PC-9 (cell line): ENCODE measurements at regions not wholly inside any gene's neighbourhood (a gene's known extent, or its start where the extent isn't known, plus 50 kb on each side); places are given as distances from the start of the nearest gene placed in this dataset.
A peak's percentile ranks its signal among the peaks of the same experiment; 100 is the strongest.

Experiments
- BruUV-seq: library from RNA; stranded (reverse); fragments of 400-500 nt; replicated peaks from 2 replicates; lab custom pipeline; 2021; lab: Mats Ljungman, UMichigan
- CTCF ChIA-PET: fragments of 300-600 bp; sonication (Branson Sonifier 250); formaldehyde crosslinking; loops from one replicate; lab custom pipeline; 2022; ENCODE audit warnings: antibody characterized with exemption; lab: Charles Lee
- POLR2A ChIA-PET: fragments of 300-600 bp; sonication (Branson Sonifier 250); formaldehyde crosslinking; loops from one replicate; lab custom pipeline; 2022; ENCODE audit warnings: antibody characterized with exemption; ENCODE audit not compliant: unreplicated experiment; lab: Charles Lee
- DNase-seq, 2 experiments: peaks; one replicate each; pipeline versions ENCODE4 v3.0.0 to v3.0.0-alpha.2; 2015 to 2022; ENCODE audit warnings: mixed read lengths in 1 of 2
- H2AFZ ChIP-seq: fragments of 200-600 bp; sonication (generic); 2 replicates; pipeline ENCODE4 v1.8.1; 2017; ENCODE audit warnings: antibody characterized with exemption
- H3F3A ChIP-seq: fragments of 200-600 bp; sonication (generic); 2 replicates; pipeline ENCODE4 v1.8.1; 2017; ENCODE audit warnings: antibody characterized with exemption, mild to moderate bottlenecking, low read depth; ENCODE audit not compliant: insufficient read depth
- H3K27ac ChIP-seq: fragments of 200-600 bp; sonication (generic); 2 replicates; pipeline ENCODE4 v1.6.1; 2016; ENCODE audit warnings: mixed run types
- H3K27me3 ChIP-seq: fragments of 200-600 bp; sonication (generic); 2 replicates; pipeline ENCODE4 v1.6.1; 2016; ENCODE audit warnings: low read depth, mixed run types; ENCODE audit not compliant: insufficient read depth
- H3K36me3 ChIP-seq: fragments of 200-600 bp; sonication (generic); 2 replicates; pipeline ENCODE4 v1.6.1; 2016; ENCODE audit warnings: low read depth, mixed run types
- H3K4me1 ChIP-seq: fragments of 200-600 bp; sonication (generic); replicated peaks from 2 replicates; pipeline ENCODE4 v1.6.1; 2016; ENCODE audit warnings: mixed run types; ENCODE audit not compliant: insufficient read depth
- H3K4me2 ChIP-seq: fragments of 200-600 bp; sonication (generic); 2 replicates; pipeline ENCODE4 v1.6.1; 2017; ENCODE audit warnings: mixed run types
- H3K4me3 ChIP-seq: fragments of 200-600 bp; sonication (generic); 2 replicates; pipeline ENCODE4 v1.6.1; 2016; ENCODE audit warnings: mixed run types
- H3K79me2 ChIP-seq: fragments of 200-600 bp; sonication (generic); 2 replicates; pipeline ENCODE4 v1.6.1; 2017; ENCODE audit warnings: low read depth, mixed run types
- H3K9me2 ChIP-seq: fragments of 200-600 bp; sonication (generic); 2 replicates; pipeline ENCODE4 v1.8.1; 2017; ENCODE audit warnings: mild to moderate bottlenecking; ENCODE audit not compliant: insufficient read depth
- H3K9me3 ChIP-seq: fragments of 200-600 bp; sonication (generic); 2 replicates; pipeline ENCODE4 v1.8.1; 2016; ENCODE audit warnings: low read depth; ENCODE audit not compliant: insufficient read depth
- H4K20me1 ChIP-seq: fragments of 200-600 bp; sonication (generic); 2 replicates; pipeline ENCODE4 v1.8.1; 2017; ENCODE audit not compliant: insufficient read depth
- EZH2 ChIP-seq: fragments of 200-600 bp; sonication (generic); IDR thresholded peaks from 2 replicates; pipeline ENCODE4 v1.8.0; 2017; ENCODE audit warnings: antibody characterized with exemption, low read depth
- intact Hi-C: fragments of 100-400 bp; cut with micrococcal nuclease; formaldehyde crosslinking; loops from one replicate; pipeline ENCODE4 v1.10.0; 2022; ENCODE audit not compliant: unreplicated experiment
- TF ChIP-seq, protein P1 (sequence below): fragments of 200-600 bp; sonication (generic); conservative IDR thresholded peaks from 2 replicates; pipeline ENCODE4 v1.6.1; 2017; ENCODE audit warnings: mixed run types, antibody characterized with exemption, mild to moderate bottlenecking, moderate library complexity

DNA sequence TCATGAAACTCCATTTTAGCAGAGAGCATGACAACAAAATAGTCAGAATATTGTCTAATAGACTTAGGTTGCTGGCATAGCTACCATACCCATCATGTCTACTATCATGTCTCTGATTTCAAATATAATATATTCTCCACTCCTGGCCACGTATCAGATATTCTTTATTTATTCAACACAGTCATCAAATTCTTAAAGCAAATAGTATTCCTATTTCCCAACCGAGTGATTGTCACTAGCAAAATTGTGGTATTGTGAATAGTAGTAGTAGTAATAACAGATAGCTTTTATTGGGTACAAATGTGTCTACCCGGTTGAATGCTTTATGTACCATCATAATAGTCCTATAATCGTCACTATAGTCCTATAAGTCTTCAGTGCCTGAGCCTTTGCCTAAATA, 918.6 kb downstream of the KCNMA1 start:
- H3K27ac ChIP-seq = no peak overlapping the region
- H2AFZ ChIP-seq = no peak overlapping the region
- H3K9me3 ChIP-seq = no peaks in the 10 kb centered on the region
- ChIA-PET CTCF (no interaction called here), POLR2A (no interaction called here)
- H3K4me1 ChIP-seq = no peaks in the 10 kb centered on the region
- no peaks in the 10 kb centered on the region for H4K20me1 ChIP-seq
- no peaks in the 10 kb centered on the region for H3F3A ChIP-seq
- TF ChIP-seq, protein P1, sequence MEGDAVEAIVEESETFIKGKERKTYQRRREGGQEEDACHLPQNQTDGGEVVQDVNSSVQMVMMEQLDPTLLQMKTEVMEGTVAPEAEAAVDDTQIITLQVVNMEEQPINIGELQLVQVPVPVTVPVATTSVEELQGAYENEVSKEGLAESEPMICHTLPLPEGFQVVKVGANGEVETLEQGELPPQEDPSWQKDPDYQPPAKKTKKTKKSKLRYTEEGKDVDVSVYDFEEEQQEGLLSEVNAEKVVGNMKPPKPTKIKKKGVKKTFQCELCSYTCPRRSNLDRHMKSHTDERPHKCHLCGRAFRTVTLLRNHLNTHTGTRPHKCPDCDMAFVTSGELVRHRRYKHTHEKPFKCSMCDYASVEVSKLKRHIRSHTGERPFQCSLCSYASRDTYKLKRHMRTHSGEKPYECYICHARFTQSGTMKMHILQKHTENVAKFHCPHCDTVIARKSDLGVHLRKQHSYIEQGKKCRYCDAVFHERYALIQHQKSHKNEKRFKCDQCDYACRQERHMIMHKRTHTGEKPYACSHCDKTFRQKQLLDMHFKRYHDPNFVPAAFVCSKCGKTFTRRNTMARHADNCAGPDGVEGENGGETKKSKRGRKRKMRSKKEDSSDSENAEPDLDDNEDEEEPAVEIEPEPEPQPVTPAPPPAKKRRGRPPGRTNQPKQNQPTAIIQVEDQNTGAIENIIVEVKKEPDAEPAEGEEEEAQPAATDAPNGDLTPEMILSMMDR = no peak
- TF ChIP-seq EZH2 = no peak
- BruUV-seq = no TSS peak
- no peak overlapping the region for H3K4me2 ChIP-seq
- intact Hi-C loops = no loop called here
- H3K79me2 ChIP-seq = no peaks in the 10 kb centered on the region
- H3K4me3 ChIP-seq = no peak overlapping the region
- H3K36me3 ChIP-seq = no peaks in the 10 kb centered on the region
- no peaks in the 10 kb centered on the region for H3K9me2 ChIP-seq
- no peak for DNase-seq
- H3K27me3 ChIP-seq = peaks cover 4% of the 10 kb centered on the region; the same call in 1 of the 2 replicates

DNA sequence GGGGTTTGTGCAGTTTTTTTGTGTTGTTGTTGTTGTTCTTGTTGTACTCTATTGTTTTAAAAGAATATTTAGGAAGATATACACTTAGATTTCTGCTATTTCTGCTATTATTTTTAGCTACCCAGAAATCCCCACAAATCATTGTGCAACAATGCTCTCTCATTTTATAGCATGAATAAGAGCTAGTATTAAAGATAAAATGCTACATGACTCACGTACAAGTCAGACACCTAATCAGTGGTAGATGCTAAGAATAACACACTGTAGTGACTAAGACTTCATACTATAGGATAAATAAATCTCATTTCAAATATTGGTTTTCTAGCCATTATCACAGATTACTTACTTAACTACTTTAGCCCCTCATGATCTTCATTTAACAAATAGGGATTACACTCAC, 920.5 kb downstream of the KCNMA1 start:
- no peak overlapping the region for H2AFZ ChIP-seq
- no peaks in the 10 kb centered on the region for H3K79me2 ChIP-seq
- POLR2A ChIA-PET = no interaction called here
- no TSS peak for BruUV-seq
- no peaks in the 10 kb centered on the region for H3K9me3 ChIP-seq
- no peaks in the 10 kb centered on the region for H3K9me2 ChIP-seq
- TF ChIP-seq EZH2 = no peak
- TF ChIP-seq, protein P1 = no peak
- H4K20me1 ChIP-seq = no peaks in the 10 kb centered on the region
- no peaks in the 10 kb centered on the region; the same call in 1 of the 2 replicates for H3K27me3 ChIP-seq
- no peak overlapping the region for H3K4me3 ChIP-seq
- CTCF ChIA-PET = no interaction called here
- intact Hi-C loops = no loop called here
- no peak overlapping the region for H3K27ac ChIP-seq
- no peaks in the 10 kb centered on the region for H3K4me1 ChIP-seq
- no peak overlapping the region for H3K4me2 ChIP-seq
- no peaks in the 10 kb centered on the region for H3F3A ChIP-seq
- no peaks in the 10 kb centered on the region for H3K36me3 ChIP-seq
- DNase-seq = peak in 1 of 2 experiments; percentile 39

DNA sequence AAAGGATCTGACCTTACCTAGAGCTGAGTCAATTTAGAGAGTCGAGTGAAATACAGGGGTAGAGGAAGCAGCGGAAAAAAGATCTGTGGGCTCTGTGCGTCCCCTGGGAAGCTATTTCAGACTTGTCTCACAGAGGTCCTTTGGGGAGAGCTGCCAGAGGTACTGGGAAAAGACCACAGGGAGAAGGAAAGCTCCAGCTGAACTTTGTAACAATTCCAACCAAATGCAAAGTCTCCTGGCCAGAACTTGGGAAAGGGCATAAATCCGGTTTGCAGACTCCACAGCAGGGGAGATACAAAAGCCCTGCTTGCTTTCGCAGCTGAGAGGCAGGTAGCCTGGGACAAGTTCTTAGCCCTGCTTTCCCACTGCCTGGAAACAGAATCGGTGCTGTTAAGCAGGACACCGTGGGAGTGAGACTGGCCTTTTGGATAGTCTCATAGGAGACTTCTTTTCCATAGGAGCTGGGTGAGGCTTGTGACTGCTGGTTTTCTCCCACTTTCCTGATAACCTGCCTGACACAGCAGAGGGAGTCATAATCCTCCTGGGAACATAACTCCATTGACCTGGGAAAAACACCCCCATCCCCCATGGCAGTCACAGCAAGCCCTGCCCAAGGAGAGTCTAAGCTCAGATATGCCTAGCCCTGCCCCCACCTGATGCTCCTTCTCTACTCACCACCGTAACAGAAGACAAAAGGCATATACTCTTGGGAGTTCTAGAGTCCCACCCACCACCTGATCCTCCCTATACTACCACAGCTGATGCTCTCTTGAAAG, 926.2 kb downstream of the KCNMA1 start:
- Histone ChIP-seq H3K36me3 (no peaks in the 10 kb centered on the region), H3K79me2 (no peaks in the 10 kb centered on the region), H2AFZ (no peak overlapping the region), H3K27me3 (no peaks in the 10 kb centered on the region; the same call in 1 of the 2 replicates), H3K27ac (no peak overlapping the region), H3F3A (no peaks in the 10 kb centered on the region), H3K4me3 (no peak overlapping the region), H3K4me1 (no peaks in the 10 kb centered on the region), H3K9me3 (no peaks in the 10 kb centered on the region), H3K4me2 (no peak overlapping the region), H3K9me2 (0 out of 2 replicates have a peak, but pooled peaks cover 5% of the 10 kb centered on the region), H4K20me1 (no peaks in the 10 kb centered on the region)
- intact Hi-C loops = no loop called here
- POLR2A ChIA-PET = no interaction called here
- CTCF ChIA-PET = no interaction called here
- no TSS peak for BruUV-seq
- no peak for TF ChIP-seq EZH2
- TF ChIP-seq, protein P1 = no peak
- no peak for DNase-seq
